ENCODE measurements at regions not wholly inside any gene's neighbourhood (a gene's known extent, or its start where the extent isn't known, plus 50 kb on each side); places are given as distances from the start of the nearest gene placed in this dataset.

DNA sequence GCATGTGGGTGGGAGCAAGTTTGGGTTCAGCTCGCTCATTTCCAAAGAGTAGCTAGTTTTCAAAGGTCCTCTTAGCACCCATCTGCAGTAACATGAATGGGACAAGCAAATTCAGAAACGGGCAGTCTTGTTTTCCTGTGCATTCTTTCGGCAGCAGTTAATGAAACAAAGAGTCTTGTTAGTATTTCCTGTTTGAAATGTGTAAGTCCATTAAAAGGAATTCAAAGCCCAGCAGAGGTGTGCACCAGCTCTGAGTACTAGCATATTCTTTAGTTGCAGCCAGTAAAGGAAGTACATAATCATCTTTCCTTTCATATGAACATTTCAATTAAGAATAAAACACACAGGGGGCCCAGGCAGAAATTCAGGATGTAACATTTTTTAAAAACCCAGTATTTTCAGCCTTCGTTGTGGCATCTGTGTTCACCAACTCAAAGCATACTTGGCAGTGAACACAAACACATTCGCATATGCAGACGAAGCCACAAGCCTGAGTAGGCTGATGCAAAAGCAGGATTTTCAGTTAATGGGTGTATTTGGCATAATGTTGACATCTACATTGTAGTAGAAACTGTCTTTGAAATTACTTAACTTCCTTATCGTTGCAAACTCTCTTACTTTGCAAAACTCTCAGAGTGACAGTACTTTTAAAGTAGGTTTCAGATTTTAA is 570.0 kb upstream of the FLRT2 start:
- TF ChIP-seq, protein P1, sequence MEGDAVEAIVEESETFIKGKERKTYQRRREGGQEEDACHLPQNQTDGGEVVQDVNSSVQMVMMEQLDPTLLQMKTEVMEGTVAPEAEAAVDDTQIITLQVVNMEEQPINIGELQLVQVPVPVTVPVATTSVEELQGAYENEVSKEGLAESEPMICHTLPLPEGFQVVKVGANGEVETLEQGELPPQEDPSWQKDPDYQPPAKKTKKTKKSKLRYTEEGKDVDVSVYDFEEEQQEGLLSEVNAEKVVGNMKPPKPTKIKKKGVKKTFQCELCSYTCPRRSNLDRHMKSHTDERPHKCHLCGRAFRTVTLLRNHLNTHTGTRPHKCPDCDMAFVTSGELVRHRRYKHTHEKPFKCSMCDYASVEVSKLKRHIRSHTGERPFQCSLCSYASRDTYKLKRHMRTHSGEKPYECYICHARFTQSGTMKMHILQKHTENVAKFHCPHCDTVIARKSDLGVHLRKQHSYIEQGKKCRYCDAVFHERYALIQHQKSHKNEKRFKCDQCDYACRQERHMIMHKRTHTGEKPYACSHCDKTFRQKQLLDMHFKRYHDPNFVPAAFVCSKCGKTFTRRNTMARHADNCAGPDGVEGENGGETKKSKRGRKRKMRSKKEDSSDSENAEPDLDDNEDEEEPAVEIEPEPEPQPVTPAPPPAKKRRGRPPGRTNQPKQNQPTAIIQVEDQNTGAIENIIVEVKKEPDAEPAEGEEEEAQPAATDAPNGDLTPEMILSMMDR (IDR thresholded peaks at IDR 0.05; ENCODE audit: poor library complexity) = no peak
- no peak for TF ChIP-seq EZH2 (IDR thresholded peaks at IDR 0.05; ENCODE audit: borderline replicate concordance)
